ENCODE measurements at regions not wholly inside any gene's neighbourhood (a gene's known extent, or its start where the extent isn't known, plus 50 kb on each side); places are given as distances from the start of the nearest gene placed in this dataset.
"Not testable (repeated sequence)": the region's sequence is repeated elsewhere in the genome, so short reads cannot be mapped to it uniquely, and the experiment has no call there.

GRCh38 chr2:198273660-198274059, 469.3 kb downstream of the PLCL1 start:
- DNase-seq: no peak

GRCh38 chr2:198270157-198270556, 465.8 kb downstream of the PLCL1 start:
- DNase-seq: not testable (repeated sequence)

- DNase-seq: no peak
Measured at GRCh38 chr2:198268519-198268918, 464.1 kb downstream of the PLCL1 start.

- no peak for DNase-seq
Measured at GRCh38 chr2:198259496-198259895, 455.1 kb downstream of the PLCL1 start.

GRCh38 chr2:198254536-198255090, 450.2 kb downstream of the PLCL1 start:
- no peak for DNase-seq

- no peak for DNase-seq
Measured at GRCh38 chr2:198253995-198254394, 449.6 kb downstream of the PLCL1 start.

- DNase-seq: no peak
Measured at GRCh38 chr2:198252472-198252871, 448.1 kb downstream of the PLCL1 start.

GRCh38 chr2:198242093-198242492, 437.7 kb downstream of the PLCL1 start:
- DNase-seq: no peak

- no peak for DNase-seq
Measured at GRCh38 chr2:198238429-198238828, 434.0 kb downstream of the PLCL1 start.

GRCh38 chr2:198236338-198236737, 431.9 kb downstream of the PLCL1 start:
- DNase-seq: no peak

- DNase-seq: no peak
Measured at GRCh38 chr2:198232281-198232680, 427.9 kb downstream of the PLCL1 start.

GRCh38 chr2:198231562-198231961, 427.2 kb downstream of the PLCL1 start:
- DNase-seq: no peak

GRCh38 chr2:198220763-198221610, 416.6 kb downstream of the PLCL1 start:
- no peak for DNase-seq

GRCh38 chr2:198219292-198219691, 414.9 kb downstream of the PLCL1 start:
- no peak for DNase-seq

GRCh38 chr2:198214114-198214596, 409.8 kb downstream of the PLCL1 start:
- DNase-seq: no peak

GRCh38 chr2:198213253-198213652, 408.9 kb downstream of the PLCL1 start:
- no peak for DNase-seq

- DNase-seq: no peak
Measured at GRCh38 chr2:198211706-198212105, 407.3 kb downstream of the PLCL1 start.

- DNase-seq: no peak
Measured at GRCh38 chr2:198203336-198204069, 399.1 kb downstream of the PLCL1 start.
